OCI-LY7 (cell line): ENCODE measurements at regions not wholly inside any gene's neighbourhood (a gene's known extent, or its start where the extent isn't known, plus 50 kb on each side); places are given as distances from the start of the nearest gene placed in this dataset.

Experiments
- BruUV-seq: library from RNA; stranded (reverse); fragments of 400-500 nt; replicated peaks from 2 replicates; lab custom pipeline; 2021; lab: Mats Ljungman, UMichigan
- CTCF ChIA-PET: fragments of 300-600 bp; sonication (Branson Sonifier 250); formaldehyde crosslinking; loops from one replicate; lab custom pipeline; 2022; ENCODE audit warnings: antibody characterized with exemption; ENCODE audit not compliant: unreplicated experiment; lab: Charles Lee
- POLR2A ChIA-PET: fragments of 300-600 bp; sonication (Branson Sonifier 250); formaldehyde crosslinking; loops from one replicate; lab custom pipeline; 2022; ENCODE audit warnings: antibody characterized with exemption; lab: Charles Lee
- DNase-seq: peaks from one replicate; pipeline ENCODE4 v3.0.0-alpha.2; 2015; ENCODE audit warnings: low spot score
- H2AFZ ChIP-seq: fragments of 200-600 bp; sonication (generic), shearing (Covaris generic); 2 replicates; pipeline ENCODE4 v1.6.1; 2014; ENCODE audit warnings: mild to moderate bottlenecking, antibody characterized with exemption, low read length, moderate library complexity
- H3K27ac ChIP-seq: fragments of 200-600 bp; sonication (generic); 2 replicates; pipeline ENCODE4 v1.5.1; 2014; ENCODE audit warnings: mixed run types, low read depth, mild to moderate bottlenecking, moderate library complexity, low read length, inconsistent platforms; ENCODE audit not compliant: poor library complexity, severe bottlenecking
- H3K36me3 ChIP-seq: fragments of 200-600 bp; sonication (generic); 2 replicates; pipeline ENCODE4 v1.6.1; 2014; ENCODE audit warnings: mild to moderate bottlenecking, antibody characterized with exemption, low read length, moderate library complexity, mixed read lengths; ENCODE audit not compliant: insufficient read depth
- H3K4me1 ChIP-seq: fragments of 200-600 bp; sonication (generic); 2 replicates; pipeline ENCODE4 v1.5.1; 2014; ENCODE audit warnings: mild to moderate bottlenecking, low read length; ENCODE audit not compliant: insufficient read depth, poor library complexity, severe bottlenecking
- H3K4me2 ChIP-seq: fragments of 200-600 bp; sonication (generic); 2 replicates; pipeline ENCODE4 v1.6.1; 2014; ENCODE audit warnings: mild to moderate bottlenecking, low read length
- H3K4me3 ChIP-seq: fragments of 200-600 bp; sonication (generic); 2 replicates; pipeline ENCODE4 v1.5.1; 2014; ENCODE audit warnings: mild to moderate bottlenecking, low read depth, low read length; ENCODE audit not compliant: poor library complexity, severe bottlenecking
- H3K79me2 ChIP-seq: fragments of 200-600 bp; sonication (generic); 2 replicates; pipeline ENCODE4 v1.6.1; 2016; ENCODE audit warnings: low read depth, mild to moderate bottlenecking, low read length, moderate library complexity, mixed read lengths; ENCODE audit not compliant: insufficient read depth
- H3K9me2 ChIP-seq: fragments of 200-600 bp; sonication (generic); 2 replicates; pipeline ENCODE4 v1.6.1; 2016; ENCODE audit warnings: mild to moderate bottlenecking, low read length, mixed read lengths; ENCODE audit not compliant: insufficient read depth
- H3K9me3 ChIP-seq: fragments of 200-600 bp; sonication (generic); 2 replicates; pipeline ENCODE4 v1.6.1; 2014; ENCODE audit warnings: mild to moderate bottlenecking, mixed run types, low read length, mixed read lengths
- H4K20me1 ChIP-seq: fragments of 200-600 bp; sonication (generic); 2 replicates; pipeline ENCODE4 v1.6.1; 2014; ENCODE audit warnings: mild to moderate bottlenecking, antibody characterized with exemption, low read length, moderate library complexity, mixed read lengths; ENCODE audit not compliant: insufficient read depth
- CTCF ChIP-seq: fragments of 200-600 bp; sonication (generic); conservative IDR thresholded peaks from 2 replicates; pipeline ENCODE4 v1.5.1; 2014; ENCODE audit warnings: mild to moderate bottlenecking, antibody characterized with exemption, low read length, moderate library complexity, mixed read lengths
- EZH2phosphoT487 ChIP-seq: fragments of 200-600 bp; sonication (generic); IDR thresholded peaks from 2 replicates; pipeline ENCODE4 v1.6.1; 2018; ENCODE audit warnings: low read depth, borderline replicate concordance, mild to moderate bottlenecking, mixed run types, antibody characterized with exemption, low read length, moderate library complexity, mixed read lengths
- intact Hi-C: fragments of 100-400 bp; cut with micrococcal nuclease; formaldehyde crosslinking; loops from one replicate; pipeline ENCODE4 v1.10.0; 2022; ENCODE audit not compliant: unreplicated experiment

DNA sequence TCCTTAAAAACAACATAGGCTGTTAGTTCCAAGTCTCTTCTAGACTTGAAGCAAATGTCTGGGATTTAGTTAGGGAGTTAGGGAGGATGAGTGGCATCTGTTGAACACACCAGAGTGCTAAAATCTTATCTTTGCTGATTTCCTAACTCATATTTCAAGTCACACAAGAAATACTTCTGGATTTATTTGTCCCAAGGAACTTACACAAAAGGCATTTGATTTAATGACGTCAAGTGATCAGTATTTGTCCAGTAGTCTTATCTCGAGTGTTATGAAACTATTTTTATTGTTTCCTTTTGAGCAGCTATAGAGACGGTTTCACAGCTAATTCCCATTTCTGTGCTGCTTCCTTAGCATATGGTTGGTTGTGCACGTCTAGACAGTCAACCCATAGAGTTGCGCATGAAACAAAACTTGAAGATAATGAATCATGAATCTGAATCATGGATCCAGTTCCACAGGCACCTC, 140.5 kb upstream of the TUT7 start:
- ChIA-PET POLR2A (interaction anchor here (0.6 kb wide), 1 partner anchor 67 kb away, joined by 3 read pairs; no protein-coding TSS in a partner anchor), CTCF (no interaction called here)
- intact Hi-C loops = no loop called here
- Histone ChIP-seq H4K20me1 (no peaks in the 10 kb centered on the region), H2AFZ (no peak overlapping the region), H3K9me2 (no peaks in the 10 kb centered on the region), H3K4me2 (no peak overlapping the region), H3K27ac (no peak overlapping the region), H3K9me3 (no peaks in the 10 kb centered on the region), H3K79me2 (no peaks in the 10 kb centered on the region), H3K4me3 (no peak overlapping the region), H3K36me3 (no peaks in the 10 kb centered on the region), H3K4me1 (no peaks in the 10 kb centered on the region)
- TF ChIP-seq CTCF (no peak), EZH2phosphoT487 (no peak)
- DNase-seq = no peak
- no TSS peak for BruUV-seq

DNA sequence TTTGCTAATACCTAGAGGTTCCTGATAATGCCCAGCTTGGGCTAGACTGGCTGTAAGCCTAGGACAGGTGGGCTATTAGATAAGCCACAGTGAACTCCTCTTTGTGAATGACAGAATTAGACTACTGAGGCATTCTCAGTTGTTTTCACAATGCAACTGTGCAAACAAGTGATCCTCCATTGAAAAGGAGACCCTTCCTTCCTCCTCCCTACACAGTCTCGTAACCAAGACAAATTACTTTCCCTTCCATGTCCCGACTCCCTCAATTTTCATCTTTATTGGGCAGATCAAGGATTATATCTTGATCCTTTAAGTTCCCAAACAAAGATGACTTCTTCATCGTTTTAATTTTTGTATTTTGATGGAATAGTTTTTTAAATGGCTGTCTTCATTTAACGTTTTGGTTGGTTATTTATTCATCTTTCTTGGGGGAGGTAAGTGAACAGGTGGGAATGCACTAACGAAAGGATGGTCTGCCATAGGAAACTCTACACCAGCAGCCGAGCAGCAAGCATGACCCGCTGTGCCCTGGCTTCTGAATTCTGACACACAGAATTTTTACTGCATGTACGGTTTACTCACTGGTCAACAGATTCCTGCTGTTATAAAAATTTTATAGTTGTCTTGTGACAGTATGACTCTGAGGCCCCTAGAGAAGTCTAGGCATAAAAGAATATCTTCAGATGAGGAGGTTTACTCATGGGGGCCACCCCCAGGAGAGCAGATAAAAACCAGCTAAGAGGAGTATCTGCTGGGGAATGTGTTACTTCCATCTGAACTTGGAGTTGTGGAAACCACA, 137.5 kb upstream of the TUT7 start:
- no peak for DNase-seq
- Histone ChIP-seq H3K9me2 (no peaks in the 10 kb centered on the region), H3K4me2 (no peak overlapping the region), H3K4me1 (no peaks in the 10 kb centered on the region), H2AFZ (no peak overlapping the region), H3K4me3 (no peak overlapping the region), H4K20me1 (no peaks in the 10 kb centered on the region), H3K27ac (no peak overlapping the region), H3K36me3 (no peaks in the 10 kb centered on the region), H3K79me2 (no peaks in the 10 kb centered on the region), H3K9me3 (no peaks in the 10 kb centered on the region)
- intact Hi-C loops = no loop called here
- BruUV-seq = no TSS peak
- no peak for TF ChIP-seq CTCF
- no peak for TF ChIP-seq EZH2phosphoT487
- POLR2A ChIA-PET = no interaction called here
- CTCF ChIA-PET = no interaction called here

GRCh38 chr9:86488794-86489193, 134.6 kb upstream of the TUT7 start:
- intact Hi-C loops = loop anchor here (10.0 kb wide), 1 partner anchor 836 kb away; no protein-coding TSS in a partner anchor
- DNase-seq = no peak
- Histone ChIP-seq H3K9me3 (no peaks in the 10 kb centered on the region), H3K36me3 (no peaks in the 10 kb centered on the region), H3K79me2 (no peaks in the 10 kb centered on the region), H3K27ac (no peak overlapping the region), H2AFZ (no peak overlapping the region), H3K9me2 (no peaks in the 10 kb centered on the region), H4K20me1 (no peaks in the 10 kb centered on the region), H3K4me3 (no peak overlapping the region), H3K4me1 (no peaks in the 10 kb centered on the region), H3K4me2 (no peak overlapping the region)
- CTCF ChIA-PET = no interaction called here
- BruUV-seq = no TSS peak
- POLR2A ChIA-PET = no interaction called here
- TF ChIP-seq EZH2phosphoT487 = no peak
- no peak for TF ChIP-seq CTCF
